GM19468 (cell line): ENCODE measurements at regions not wholly inside any gene's neighbourhood (a gene's known extent, or its start where the extent isn't known, plus 50 kb on each side); places are given as distances from the start of the nearest gene placed in this dataset.
"Not testable (repeated sequence)": the region's sequence is repeated elsewhere in the genome, so short reads cannot be mapped to it uniquely, and the experiment has no call there.

Experiments
- ATAC-seq: cut with Tn5 transposase; IDR thresholded peaks from one replicate; pipeline ENCODE4 v1.9.1; 2021; ENCODE audit warnings: mild to moderate bottlenecking, moderate library complexity, moderate number of reproducible peaks; ENCODE audit not compliant: unreplicated experiment; ENCODE audit errors: extremely low read depth

GRCh38 chr5:145585443-145586148, 249.5 kb downstream of the PRELID2 start:
- no peak for ATAC-seq

GRCh38 chr5:145579301-145579700, 255.8 kb downstream of the PRELID2 start:
- no peak for ATAC-seq

- no peak for ATAC-seq
These were observed 260.1 kb downstream of the PRELID2 start for GRCh38 chr5:145574889-145575573.

- ATAC-seq = no peak
These were observed 266.6 kb downstream of the PRELID2 start for GRCh38 chr5:145568581-145568980.

- no peak for ATAC-seq
These were observed 272.2 kb downstream of the PRELID2 start for GRCh38 chr5:145562931-145563330.

GRCh38 chr5:145558288-145558687, 276.9 kb downstream of the PRELID2 start:
- no peak for ATAC-seq

- no peak for ATAC-seq
These were observed 277.8 kb downstream of the PRELID2 start for GRCh38 chr5:145557345-145557744.

- ATAC-seq = no peak
These were observed 280.7 kb downstream of the PRELID2 start for GRCh38 chr5:145554399-145554798.

- no peak for ATAC-seq
These were observed 282.0 kb downstream of the PRELID2 start for GRCh38 chr5:145553177-145553576.

GRCh38 chr5:145551714-145552113, 283.4 kb downstream of the PRELID2 start:
- no peak for ATAC-seq

- no peak for ATAC-seq
These were observed 287.0 kb downstream of the PRELID2 start for GRCh38 chr5:145548097-145548496.

GRCh38 chr5:145544401-145544800, 290.7 kb downstream of the PRELID2 start:
- ATAC-seq = no peak

GRCh38 chr5:145543968-145544367, 291.2 kb downstream of the PRELID2 start:
- no peak for ATAC-seq

- ATAC-seq = no peak
These were observed 294.8 kb downstream of the PRELID2 start for GRCh38 chr5:145540375-145540774.

GRCh38 chr5:145539201-145539600, 295.9 kb downstream of the PRELID2 start:
- no peak for ATAC-seq

- ATAC-seq = no peak
These were observed 299.0 kb downstream of the PRELID2 start for GRCh38 chr5:145536133-145536532.

GRCh38 chr5:145531038-145531734, 304.0 kb downstream of the PRELID2 start:
- no peak for ATAC-seq

GRCh38 chr5:145521523-145521922, 313.6 kb downstream of the PRELID2 start:
- no peak for ATAC-seq

GRCh38 chr5:145521066-145521465, 314.1 kb downstream of the PRELID2 start:
- no peak for ATAC-seq

- no peak for ATAC-seq
These were observed 314.8 kb downstream of the PRELID2 start for GRCh38 chr5:145520335-145520734.

GRCh38 chr5:145517588-145517987, 317.6 kb downstream of the PRELID2 start:
- ATAC-seq = not testable (repeated sequence)
